Activated T-cell treated with anti-CD3 and anti-CD28 coated beads for 48 hours (primary cell): ENCODE measurements at regions not wholly inside any gene's neighbourhood (a gene's known extent, or its start where the extent isn't known, plus 50 kb on each side); places are given as distances from the start of the nearest gene placed in this dataset.

ENCODE experiments used
- DNase-seq: peaks from one replicate; pipeline ENCODE4 v3.0.0-alpha.2; 2020; ENCODE audit warnings: low read depth

GRCh38 chr21:35643176-35643575 is 417.1 kb downstream of the SETD4 start:
- DNase-seq = no peak

- no peak for DNase-seq
These were observed 418.9 kb downstream of the SETD4 start for GRCh38 chr21:35641271-35642016.

- DNase-seq = no peak
These were observed 422.9 kb downstream of the SETD4 start for GRCh38 chr21:35637431-35637830.

GRCh38 chr21:35635994-35636393 is 424.3 kb downstream of the SETD4 start:
- DNase-seq = no peak

- DNase-seq = no peak
These were observed 425.1 kb downstream of the SETD4 start for GRCh38 chr21:35635261-35635660.

GRCh38 chr21:35633501-35633900 is 426.8 kb downstream of the SETD4 start:
- DNase-seq = no peak

- DNase-seq = no peak
These were observed 427.6 kb downstream of the SETD4 start for GRCh38 chr21:35632711-35633110.

- DNase-seq = no peak
These were observed 432.0 kb downstream of the SETD4 start for GRCh38 chr21:35628316-35628715.

GRCh38 chr21:35627462-35627861 is 432.9 kb downstream of the SETD4 start:
- no peak for DNase-seq

- no peak for DNase-seq
These were observed 434.8 kb downstream of the SETD4 start for GRCh38 chr21:35625576-35625975.

GRCh38 chr21:35624901-35625300 is 435.4 kb downstream of the SETD4 start:
- DNase-seq = no peak

- no peak for DNase-seq
These were observed 437.7 kb downstream of the SETD4 start for GRCh38 chr21:35622612-35623011.

- no peak for DNase-seq
These were observed 441.1 kb downstream of the SETD4 start for GRCh38 chr21:35619184-35619583.

GRCh38 chr21:35617491-35617890 is 442.8 kb downstream of the SETD4 start:
- no peak for DNase-seq

GRCh38 chr21:35616090-35616489 is 444.2 kb downstream of the SETD4 start:
- no peak for DNase-seq

- no peak for DNase-seq
These were observed 445.0 kb downstream of the SETD4 start for GRCh38 chr21:35615325-35615724.

GRCh38 chr21:35614396-35614921 is 445.9 kb downstream of the SETD4 start:
- DNase-seq = no peak

- no peak for DNase-seq
These were observed 448.6 kb downstream of the SETD4 start for GRCh38 chr21:35611708-35612132.

GRCh38 chr21:35609263-35609662 is 451.1 kb downstream of the SETD4 start:
- DNase-seq = no peak

GRCh38 chr21:35607406-35607805 is 452.9 kb downstream of the SETD4 start:
- DNase-seq = no peak

- no peak for DNase-seq
These were observed 453.7 kb downstream of the SETD4 start for GRCh38 chr21:35606578-35606977.

- DNase-seq = no peak
These were observed 454.2 kb downstream of the SETD4 start for GRCh38 chr21:35606146-35606545.

- no peak for DNase-seq
These were observed 456.8 kb downstream of the SETD4 start for GRCh38 chr21:35603494-35603893.

GRCh38 chr21:35602811-35603362 is 457.4 kb downstream of the SETD4 start:
- no peak for DNase-seq
